VCaP (cell line): ENCODE measurements at regions not wholly inside any gene's neighbourhood (a gene's known extent, or its start where the extent isn't known, plus 50 kb on each side); places are given as distances from the start of the nearest gene placed in this dataset.

Experiments used
- H3K27ac ChIP-seq: fragments of 450-650 bp; 2 replicates; pipeline ENCODE4 v1.5.1; 2017
- CTCF ChIP-seq: fragments of 450-650 bp; conservative IDR thresholded peaks from 2 replicates; pipeline ENCODE4 v1.5.1; 2017; ENCODE audit warnings: mild to moderate bottlenecking, moderate library complexity

GRCh38 chr18:53935803-53936202 is 288.7 kb downstream of the MBD2 start:
- H3K27ac ChIP-seq: no peak overlapping the region
- TF ChIP-seq CTCF: no peak

GRCh38 chr18:53935399-53935798 is 289.1 kb downstream of the MBD2 start:
- TF ChIP-seq CTCF: no peak
- H3K27ac ChIP-seq: no peak overlapping the region

GRCh38 chr18:53920312-53921075 is 304.0 kb downstream of the MBD2 start:
- TF ChIP-seq CTCF: no peak
- no peak overlapping the region for H3K27ac ChIP-seq

GRCh38 chr18:53918091-53918490 is 306.4 kb downstream of the MBD2 start:
- no peak for TF ChIP-seq CTCF
- H3K27ac ChIP-seq: no peak overlapping the region

- no peak for TF ChIP-seq CTCF
- no peak overlapping the region for H3K27ac ChIP-seq
These were observed 313.3 kb downstream of the MBD2 start for GRCh38 chr18:53911200-53911599.

GRCh38 chr18:53909668-53910067 is 314.8 kb downstream of the MBD2 start:
- H3K27ac ChIP-seq: no peak overlapping the region
- no peak for TF ChIP-seq CTCF

- TF ChIP-seq CTCF: no peak
These were observed 316.5 kb downstream of the MBD2 start for GRCh38 chr18:53907921-53908320.

More at GRCh38 chr18:53907921-53908320, 316.5 kb downstream of the MBD2 start:
- H3K27ac ChIP-seq: no peak overlapping the region
